Neural cell (in vitro differentiated cells): ENCODE measurements at regions not wholly inside any gene's neighbourhood (a gene's known extent, or its start where the extent isn't known, plus 50 kb on each side); places are given as distances from the start of the nearest gene placed in this dataset.

Experiments used
- H2AFZ ChIP-seq: fragments of 200-600, 300-800 bp; sonication (generic), shearing (Covaris generic); 2 replicates; pipeline ENCODE4 v1.6.0; 2014; ENCODE audit warnings: low read depth, mild to moderate bottlenecking, antibody characterized with exemption, low read length, moderate library complexity
- H3F3A ChIP-seq: fragments of 200-600 bp; shearing (Covaris generic); 2 replicates; pipeline ENCODE4 v1.6.1; 2016; ENCODE audit warnings: mild to moderate bottlenecking, moderate library complexity, mixed read lengths, antibody characterized with exemption, low read length; ENCODE audit not compliant: insufficient read depth, poor library complexity, severe bottlenecking
- H3K27ac ChIP-seq: fragments of 200-600, 300-800 bp; sonication (generic), shearing (Covaris generic); 2 replicates; pipeline ENCODE4 v1.5.1; 2014; ENCODE audit warnings: mild to moderate bottlenecking, low read length, moderate library complexity
- H3K27me3 ChIP-seq: fragments of 300-800, 200-600 bp; sonication (generic), shearing (Covaris generic); 2 replicates; pipeline ENCODE4 v1.6.0; 2014; ENCODE audit warnings: mild to moderate bottlenecking, low read depth, low read length, moderate library complexity; ENCODE audit not compliant: insufficient read depth
- H3K36me3 ChIP-seq: fragments of 300-800, 200-600 bp; sonication (generic), shearing (Covaris generic); 2 replicates; pipeline ENCODE4 v1.5.1; 2014; ENCODE audit warnings: mild to moderate bottlenecking, antibody characterized with exemption, low read length, moderate library complexity; ENCODE audit not compliant: insufficient read depth
- H3K4me2 ChIP-seq: fragments of 300-800, 200-600 bp; sonication (generic), shearing (Covaris generic); 2 replicates; pipeline ENCODE4 v1.6.0; 2014; ENCODE audit warnings: mild to moderate bottlenecking, low read length
- H3K4me3 ChIP-seq: fragments of 300-800, 200-600 bp; sonication (generic), shearing (Covaris generic); 2 replicates; pipeline ENCODE4 v1.5.1; 2014; ENCODE audit warnings: mild to moderate bottlenecking, low read length, moderate library complexity
- H3K79me2 ChIP-seq: fragments of 200-600 bp; shearing (Covaris generic); replicated peaks from 2 replicates; pipeline ENCODE4 v1.6.0; 2014; ENCODE audit warnings: mild to moderate bottlenecking, low read length, moderate library complexity; ENCODE audit not compliant: insufficient read depth
- H3K9ac ChIP-seq: fragments of 300-800, 200-600 bp; sonication (generic), shearing (Covaris generic); 2 replicates; pipeline ENCODE4 v1.6.1; 2016; ENCODE audit warnings: mild to moderate bottlenecking, low read length, mixed read lengths
- H3K9me2 ChIP-seq: fragments of 200-600 bp; shearing (Covaris generic); 2 replicates; pipeline ENCODE4 v1.6.1; 2016; ENCODE audit warnings: mild to moderate bottlenecking, low read length, mixed read lengths; ENCODE audit not compliant: insufficient read depth
- H3K9me3 ChIP-seq: fragments of 200-600, 300-800 bp; sonication (generic), shearing (Covaris generic); 2 replicates; pipeline ENCODE4 v1.6.1; 2016; ENCODE audit warnings: mild to moderate bottlenecking, mixed run types, low read length, moderate library complexity, mixed read lengths
- H4K20me1 ChIP-seq: fragments of 200-600 bp; shearing (Covaris generic); 2 replicates; pipeline ENCODE4 v1.6.1; 2016; ENCODE audit warnings: mild to moderate bottlenecking, mixed run types; ENCODE audit not compliant: insufficient read depth
- EP300 ChIP-seq: fragments of 450-650 bp; conservative IDR thresholded peaks from 2 replicates; pipeline ENCODE4 v1.6.1; 2014; ENCODE audit warnings: antibody characterized with exemption, mild to moderate bottlenecking, moderate library complexity; ENCODE audit not compliant: poor library complexity, severe bottlenecking
- EZH2 ChIP-seq: fragments of 200-600, 300-800 bp; shearing (Covaris generic), sonication (generic); IDR thresholded peaks from 2 replicates; pipeline ENCODE4 v1.6.1; 2014; ENCODE audit warnings: antibody characterized with exemption, low read length, borderline replicate concordance, mild to moderate bottlenecking; ENCODE audit not compliant: insufficient read depth, poor library complexity, severe bottlenecking
- MXI1 ChIP-seq: fragments of 450-650 bp; conservative IDR thresholded peaks from 2 replicates; pipeline ENCODE4 v1.6.1; 2014; ENCODE audit warnings: antibody characterized with exemption, mild to moderate bottlenecking; ENCODE audit not compliant: poor library complexity, severe bottlenecking
- POLR2AphosphoS5 ChIP-seq: IDR thresholded peaks from 2 replicates; pipeline ENCODE4 v1.6.1; 2012
- RAD21 ChIP-seq: fragments of 450-650 bp; conservative IDR thresholded peaks from 2 replicates; pipeline ENCODE4 v1.6.1; 2014; ENCODE audit warnings: antibody characterized with exemption, mild to moderate bottlenecking, moderate library complexity
- SMC3 ChIP-seq: fragments of 450-650 bp; conservative IDR thresholded peaks from 2 replicates; pipeline ENCODE4 v1.6.1; 2014; ENCODE audit warnings: antibody characterized with exemption, mild to moderate bottlenecking, moderate library complexity; ENCODE audit not compliant: poor library complexity
- TAF1 ChIP-seq: IDR thresholded peaks from 2 replicates; pipeline ENCODE4 v1.6.1; 2012; ENCODE audit warnings: low read depth
- TF ChIP-seq, protein P1 (sequence below): fragments of 450-650 bp; IDR thresholded peaks from 2 replicates; pipeline ENCODE4 v1.5.1; 2014; ENCODE audit warnings: antibody characterized with exemption, mild to moderate bottlenecking, moderate library complexity; ENCODE audit not compliant: poor library complexity, severe bottlenecking
- TF ChIP-seq, protein P2 (sequence below): IDR thresholded peaks from 2 replicates; pipeline ENCODE4 v1.6.1; 2012; ENCODE audit warnings: borderline replicate concordance

DNA sequence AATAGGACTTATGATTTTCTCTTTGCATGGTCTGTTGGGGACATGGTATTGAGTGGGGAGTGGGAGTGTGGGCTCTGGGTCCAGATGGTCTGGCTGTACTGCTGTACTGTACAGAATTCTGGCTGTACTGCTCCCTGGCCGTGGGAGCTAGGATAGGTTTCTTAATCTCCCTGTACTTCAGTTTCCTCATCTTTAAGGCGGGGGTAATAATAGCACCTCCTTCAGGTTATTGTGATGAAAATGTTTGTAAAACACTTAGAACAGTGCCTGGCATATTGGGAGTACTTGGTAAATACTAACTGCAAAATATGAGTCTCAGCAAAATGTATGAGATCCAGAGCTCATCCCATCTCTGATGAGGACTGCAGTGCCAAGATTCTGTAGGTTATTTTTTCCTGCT lies 198.6 kb downstream of the KIF18A start:
- H3F3A ChIP-seq: no peaks in the 10 kb centered on the region
- no peak overlapping the region for H3K27ac ChIP-seq
- H3K79me2 ChIP-seq: no peaks in the 10 kb centered on the region
- no peaks in the 10 kb centered on the region for H4K20me1 ChIP-seq
- H3K9me2 ChIP-seq: no peaks in the 10 kb centered on the region
- H3K4me2 ChIP-seq: no peak overlapping the region
- no peak for TF ChIP-seq TAF1
- TF ChIP-seq, protein P1, sequence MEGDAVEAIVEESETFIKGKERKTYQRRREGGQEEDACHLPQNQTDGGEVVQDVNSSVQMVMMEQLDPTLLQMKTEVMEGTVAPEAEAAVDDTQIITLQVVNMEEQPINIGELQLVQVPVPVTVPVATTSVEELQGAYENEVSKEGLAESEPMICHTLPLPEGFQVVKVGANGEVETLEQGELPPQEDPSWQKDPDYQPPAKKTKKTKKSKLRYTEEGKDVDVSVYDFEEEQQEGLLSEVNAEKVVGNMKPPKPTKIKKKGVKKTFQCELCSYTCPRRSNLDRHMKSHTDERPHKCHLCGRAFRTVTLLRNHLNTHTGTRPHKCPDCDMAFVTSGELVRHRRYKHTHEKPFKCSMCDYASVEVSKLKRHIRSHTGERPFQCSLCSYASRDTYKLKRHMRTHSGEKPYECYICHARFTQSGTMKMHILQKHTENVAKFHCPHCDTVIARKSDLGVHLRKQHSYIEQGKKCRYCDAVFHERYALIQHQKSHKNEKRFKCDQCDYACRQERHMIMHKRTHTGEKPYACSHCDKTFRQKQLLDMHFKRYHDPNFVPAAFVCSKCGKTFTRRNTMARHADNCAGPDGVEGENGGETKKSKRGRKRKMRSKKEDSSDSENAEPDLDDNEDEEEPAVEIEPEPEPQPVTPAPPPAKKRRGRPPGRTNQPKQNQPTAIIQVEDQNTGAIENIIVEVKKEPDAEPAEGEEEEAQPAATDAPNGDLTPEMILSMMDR: no peak
- TF ChIP-seq MXI1: no peak
- no peak for TF ChIP-seq RAD21
- no peak for TF ChIP-seq SMC3
- no peak for TF ChIP-seq EZH2
- TF ChIP-seq EP300: no peak
- no peak overlapping the region for H3K4me3 ChIP-seq
- H2AFZ ChIP-seq: no peak overlapping the region
- H3K9ac ChIP-seq: no peak overlapping the region
- H3K36me3 ChIP-seq: no peaks in the 10 kb centered on the region
- peaks cover 26% of the 10 kb centered on the region for H3K27me3 ChIP-seq
- H3K9me3 ChIP-seq: no peaks in the 10 kb centered on the region

DNA sequence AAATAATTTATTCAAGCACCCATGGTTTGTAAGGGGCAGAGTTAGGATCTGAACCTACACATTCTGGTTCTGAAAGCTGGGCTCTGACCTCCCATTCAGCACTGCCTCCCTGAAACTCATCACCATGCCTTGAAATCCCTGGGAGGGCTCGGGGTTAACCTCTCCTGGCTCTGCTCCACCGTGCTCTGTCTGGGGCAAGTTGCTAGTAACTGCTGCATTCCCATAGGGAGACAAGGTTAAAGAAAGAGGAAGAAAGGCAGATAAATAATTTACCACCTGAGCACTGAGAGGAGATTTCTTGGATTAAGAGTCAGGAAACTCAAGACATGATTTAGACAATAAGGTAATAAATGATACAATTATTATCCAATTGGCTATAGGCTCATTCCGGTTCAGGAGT lies 199.3 kb downstream of the KIF18A start:
- peaks cover 33% of the 10 kb centered on the region for H3K27me3 ChIP-seq
- TF ChIP-seq, protein P1: no peak
- TF ChIP-seq, protein P2, sequence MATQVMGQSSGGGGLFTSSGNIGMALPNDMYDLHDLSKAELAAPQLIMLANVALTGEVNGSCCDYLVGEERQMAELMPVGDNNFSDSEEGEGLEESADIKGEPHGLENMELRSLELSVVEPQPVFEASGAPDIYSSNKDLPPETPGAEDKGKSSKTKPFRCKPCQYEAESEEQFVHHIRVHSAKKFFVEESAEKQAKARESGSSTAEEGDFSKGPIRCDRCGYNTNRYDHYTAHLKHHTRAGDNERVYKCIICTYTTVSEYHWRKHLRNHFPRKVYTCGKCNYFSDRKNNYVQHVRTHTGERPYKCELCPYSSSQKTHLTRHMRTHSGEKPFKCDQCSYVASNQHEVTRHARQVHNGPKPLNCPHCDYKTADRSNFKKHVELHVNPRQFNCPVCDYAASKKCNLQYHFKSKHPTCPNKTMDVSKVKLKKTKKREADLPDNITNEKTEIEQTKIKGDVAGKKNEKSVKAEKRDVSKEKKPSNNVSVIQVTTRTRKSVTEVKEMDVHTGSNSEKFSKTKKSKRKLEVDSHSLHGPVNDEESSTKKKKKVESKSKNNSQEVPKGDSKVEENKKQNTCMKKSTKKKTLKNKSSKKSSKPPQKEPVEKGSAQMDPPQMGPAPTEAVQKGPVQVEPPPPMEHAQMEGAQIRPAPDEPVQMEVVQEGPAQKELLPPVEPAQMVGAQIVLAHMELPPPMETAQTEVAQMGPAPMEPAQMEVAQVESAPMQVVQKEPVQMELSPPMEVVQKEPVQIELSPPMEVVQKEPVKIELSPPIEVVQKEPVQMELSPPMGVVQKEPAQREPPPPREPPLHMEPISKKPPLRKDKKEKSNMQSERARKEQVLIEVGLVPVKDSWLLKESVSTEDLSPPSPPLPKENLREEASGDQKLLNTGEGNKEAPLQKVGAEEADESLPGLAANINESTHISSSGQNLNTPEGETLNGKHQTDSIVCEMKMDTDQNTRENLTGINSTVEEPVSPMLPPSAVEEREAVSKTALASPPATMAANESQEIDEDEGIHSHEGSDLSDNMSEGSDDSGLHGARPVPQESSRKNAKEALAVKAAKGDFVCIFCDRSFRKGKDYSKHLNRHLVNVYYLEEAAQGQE: no peak
- TF ChIP-seq SMC3 (no peak), POLR2AphosphoS5 (no peak), RAD21 (no peak), EP300 (no peak), MXI1 (no peak), EZH2 (no peak), TAF1 (no peak)
- H3K4me3 ChIP-seq: no peak overlapping the region
- no peaks in the 10 kb centered on the region for H3K79me2 ChIP-seq
- no peak overlapping the region for H3K27ac ChIP-seq
- no peaks in the 10 kb centered on the region for H3F3A ChIP-seq
- no peak overlapping the region for H2AFZ ChIP-seq
- H3K9me3 ChIP-seq: no peaks in the 10 kb centered on the region
- H3K9ac ChIP-seq: no peak overlapping the region
- H3K4me2 ChIP-seq: no peak overlapping the region
- H3K9me2 ChIP-seq: no peaks in the 10 kb centered on the region
- H3K36me3 ChIP-seq: no peaks in the 10 kb centered on the region
- no peaks in the 10 kb centered on the region for H4K20me1 ChIP-seq
